Activated CD8-positive, alpha-beta memory T cell treated with anti-CD3 and anti-CD28 coated beads for 1 hour (primary cell): ENCODE measurements at regions not wholly inside any gene's neighbourhood (a gene's known extent, or its start where the extent isn't known, plus 50 kb on each side); places are given as distances from the start of the nearest gene placed in this dataset.

Experiments used
- DNase-seq, 2 donors: peaks; one replicate each; pipeline ENCODE4 v3.0.0-alpha.2; 2020; ENCODE audit warnings: low read depth in 1 of 2; ENCODE audit errors: extremely low read depth in 1 of 2

DNA sequence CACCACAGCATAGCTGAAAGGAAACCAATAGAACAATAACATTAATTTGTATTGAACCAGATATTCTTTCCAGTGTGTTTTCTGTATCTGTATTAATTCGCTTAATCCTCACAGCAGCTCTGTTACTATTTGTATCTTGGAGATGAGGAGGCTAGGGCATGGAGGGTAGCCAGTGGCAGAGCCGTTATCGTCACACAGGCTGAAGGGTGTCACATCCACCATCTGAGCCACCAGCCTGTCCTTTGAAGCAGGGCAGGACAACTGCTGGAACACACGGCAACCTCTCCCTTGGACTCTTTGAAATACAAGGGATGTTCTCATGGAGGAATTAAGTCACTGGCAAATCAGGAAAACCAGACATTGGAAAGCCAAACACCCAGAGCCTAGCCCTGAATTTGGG is 628.0 kb upstream of the CDH4 start:
- no peak for DNase-seq

DNA sequence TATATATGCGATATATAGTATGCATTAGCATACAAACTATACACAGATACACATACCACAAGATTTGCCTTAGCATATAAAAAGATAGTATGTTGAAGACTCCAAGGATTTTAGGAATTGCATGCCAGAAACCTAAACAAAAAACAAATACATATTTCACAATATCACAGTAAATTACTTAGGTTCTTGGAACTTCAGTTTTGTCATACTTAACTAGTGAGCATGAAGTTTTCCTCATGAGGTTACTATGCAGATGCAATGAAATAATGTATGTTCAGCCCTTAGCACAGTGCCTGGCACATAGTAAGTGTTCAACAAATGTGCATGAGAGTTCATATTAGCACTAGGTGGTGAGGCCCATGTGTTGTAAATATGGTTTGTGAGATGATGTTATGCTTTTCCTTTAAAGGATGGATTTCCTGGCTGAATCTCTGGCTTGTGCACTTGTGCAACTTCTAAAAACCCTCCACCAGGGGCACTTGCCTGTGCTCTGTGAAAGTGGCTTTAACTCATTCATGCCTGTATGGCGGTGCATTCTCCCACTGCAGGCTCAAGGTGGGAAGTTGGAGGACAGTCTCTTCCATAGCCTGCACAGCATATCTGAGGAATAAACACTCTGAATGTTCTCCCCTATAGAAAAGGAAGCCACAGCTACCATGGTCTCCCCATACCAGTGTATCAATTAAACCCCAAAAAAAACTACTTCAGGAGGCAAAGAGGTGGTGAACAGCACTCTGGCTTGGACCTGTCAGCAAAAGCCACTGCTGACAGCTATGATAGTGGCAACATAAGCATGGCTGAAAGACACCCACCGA is 624.1 kb upstream of the CDH4 start:
- DNase-seq = no peak

DNA sequence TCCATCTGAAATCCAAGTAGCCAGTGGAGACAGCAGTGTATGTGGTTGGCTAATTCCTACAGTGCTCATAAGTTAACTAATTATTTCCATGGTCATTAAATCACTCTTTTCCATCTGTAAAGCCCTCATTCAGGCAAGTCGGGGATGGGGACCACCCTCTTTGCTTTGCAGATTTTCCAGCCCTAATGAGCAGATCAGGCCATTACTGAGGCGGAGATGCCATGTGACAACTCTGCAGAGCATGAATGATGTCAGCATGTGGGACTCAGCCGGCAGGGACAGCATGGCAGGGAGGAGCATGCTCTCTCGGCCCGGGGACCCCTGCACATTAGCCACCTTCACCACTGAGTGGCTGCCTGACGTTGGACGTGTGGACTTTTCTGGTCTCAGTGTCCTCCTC is 623.3 kb upstream of the CDH4 start:
- no peak for DNase-seq

DNA sequence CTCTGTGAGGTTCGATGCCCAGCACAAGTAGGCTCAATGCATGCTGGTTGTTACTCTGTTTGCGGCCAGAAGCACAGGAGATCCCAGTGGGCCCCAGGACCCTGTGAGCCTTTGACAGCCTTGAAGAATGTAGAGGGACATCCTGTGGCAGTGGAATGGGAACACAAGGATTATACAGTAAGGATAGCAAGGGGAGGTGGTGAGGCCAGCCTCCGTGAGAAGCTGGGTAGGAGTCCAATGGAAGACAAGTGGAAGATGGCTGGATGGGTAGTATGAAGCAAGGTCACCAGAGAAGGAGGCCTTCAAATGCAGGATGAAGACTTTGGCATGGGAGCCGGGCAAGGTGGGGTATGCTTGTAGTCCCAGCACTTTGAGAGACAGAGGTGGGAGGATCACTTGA is 622.9 kb upstream of the CDH4 start:
- DNase-seq = no peak

DNA sequence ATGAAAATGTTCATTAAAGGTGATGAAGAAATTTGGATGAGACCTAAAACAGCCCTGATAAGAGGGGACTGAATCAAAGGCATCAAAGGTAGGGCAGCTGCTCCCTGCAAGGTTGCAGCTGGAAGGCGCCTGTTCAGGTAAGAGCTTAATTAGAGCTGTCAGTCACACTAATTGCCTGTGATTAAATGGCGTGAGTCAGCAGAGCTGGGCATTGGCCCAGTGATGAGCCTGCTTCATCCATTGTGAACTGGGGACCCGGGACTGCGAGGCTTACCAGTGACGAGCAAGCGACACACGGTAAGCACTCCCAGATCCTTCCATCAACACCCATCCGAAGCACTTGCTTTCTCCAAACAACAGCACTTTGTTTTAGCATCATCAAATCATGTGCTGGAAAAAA is 621.5 kb upstream of the CDH4 start:
- DNase-seq = no peak

GRCh38 chr20:60631585-60632287 is 620.3 kb upstream of the CDH4 start:
- no peak for DNase-seq

DNA sequence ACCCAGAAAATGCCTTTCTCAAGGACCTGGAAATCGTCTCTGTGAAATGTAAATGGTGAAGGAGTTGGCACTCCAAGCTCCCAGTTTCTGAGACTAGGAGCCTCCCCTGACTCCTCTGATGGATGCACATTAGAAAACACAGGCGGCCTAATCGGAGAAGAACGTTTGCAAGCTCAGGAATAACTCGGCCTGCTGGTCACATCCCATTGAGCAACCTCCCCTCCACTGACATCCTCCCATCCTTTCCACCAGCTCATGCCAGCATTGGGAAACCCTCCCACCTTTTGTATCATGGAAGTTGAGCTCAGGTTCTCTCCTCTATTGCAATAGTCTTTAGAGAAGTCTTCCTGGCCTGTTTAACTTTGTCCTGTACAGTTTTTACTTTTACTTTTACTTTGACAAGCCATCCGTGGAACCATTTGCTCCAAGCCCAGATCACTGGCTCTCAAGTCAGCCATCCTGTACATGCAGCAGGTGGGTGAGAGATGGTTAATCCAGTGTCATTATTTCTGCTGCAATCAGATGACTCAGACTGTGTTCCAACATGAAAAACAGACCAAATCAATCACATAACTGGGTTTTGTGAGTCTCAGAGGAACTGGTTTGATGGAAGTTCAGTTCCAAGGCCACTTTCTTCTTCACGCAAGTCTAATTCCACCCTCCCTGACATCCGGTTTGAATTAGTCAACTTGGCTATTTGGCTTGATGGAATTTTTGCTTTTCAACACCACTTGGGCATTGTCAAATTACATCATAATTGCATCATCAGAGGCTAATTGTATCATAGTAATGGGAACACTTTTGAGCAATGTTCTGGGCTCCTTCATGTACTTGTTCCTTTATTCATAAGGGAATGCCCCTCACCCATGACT is 619.4 kb upstream of the CDH4 start:
- no peak for DNase-seq

GRCh38 chr20:60634491-60635172 is 617.4 kb upstream of the CDH4 start:
- DNase-seq = no peak

DNA sequence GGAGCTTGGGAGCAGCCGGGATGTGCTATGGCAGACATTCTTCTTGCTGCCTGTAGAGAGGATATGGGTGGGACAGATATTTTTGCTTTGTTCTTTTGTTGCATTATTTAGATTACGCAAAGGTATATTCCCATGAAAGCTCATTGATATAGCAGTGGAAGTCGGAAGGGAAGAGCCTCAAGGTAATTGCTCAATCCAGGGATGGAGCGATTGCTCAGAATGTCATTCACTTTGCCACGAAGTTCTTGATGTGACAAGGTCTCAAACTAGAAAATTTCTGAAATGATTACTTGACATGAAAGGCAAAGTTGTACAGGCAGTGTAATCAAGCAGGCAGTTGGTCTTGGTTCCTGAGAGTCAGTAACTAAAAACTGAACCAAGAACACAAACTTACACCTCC is 615.6 kb upstream of the CDH4 start:
- DNase-seq = no peak

GRCh38 chr20:60637801-60638200 is 614.3 kb upstream of the CDH4 start:
- no peak for DNase-seq

GRCh38 chr20:60638430-60639098 is 613.5 kb upstream of the CDH4 start:
- no peak for DNase-seq

DNA sequence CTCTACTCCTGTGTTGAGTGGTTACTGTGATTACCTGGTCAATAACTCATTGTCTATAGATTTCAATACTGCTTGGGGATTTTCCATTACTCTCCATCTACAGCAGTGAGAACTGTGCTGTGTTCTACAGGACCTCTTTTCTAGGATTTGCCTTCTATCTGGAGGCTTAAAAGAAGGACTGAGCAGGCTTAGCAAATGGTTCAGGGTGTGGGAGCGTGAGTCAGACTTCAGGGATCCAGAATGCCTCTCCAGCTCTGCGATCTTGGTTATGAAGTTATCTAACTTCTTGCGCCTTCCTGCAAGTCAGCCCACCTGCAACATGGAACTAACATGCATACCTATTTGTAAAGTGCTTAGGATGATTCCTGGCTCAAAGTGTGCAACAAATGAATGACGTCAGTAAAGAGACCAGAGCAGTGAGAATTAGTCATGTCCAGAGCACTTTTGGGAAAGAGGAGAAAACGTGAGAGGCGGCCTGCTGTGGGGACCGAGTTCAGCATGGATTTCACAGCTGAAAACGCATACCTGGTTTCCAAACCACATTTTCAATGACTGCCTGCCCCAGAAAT is 610.1 kb upstream of the CDH4 start:
- DNase-seq = no peak

- DNase-seq = no peak
Measured at GRCh38 chr20:60642541-60642940, 609.5 kb upstream of the CDH4 start.

GRCh38 chr20:60648556-60648955 is 603.5 kb upstream of the CDH4 start:
- DNase-seq = no peak

DNA sequence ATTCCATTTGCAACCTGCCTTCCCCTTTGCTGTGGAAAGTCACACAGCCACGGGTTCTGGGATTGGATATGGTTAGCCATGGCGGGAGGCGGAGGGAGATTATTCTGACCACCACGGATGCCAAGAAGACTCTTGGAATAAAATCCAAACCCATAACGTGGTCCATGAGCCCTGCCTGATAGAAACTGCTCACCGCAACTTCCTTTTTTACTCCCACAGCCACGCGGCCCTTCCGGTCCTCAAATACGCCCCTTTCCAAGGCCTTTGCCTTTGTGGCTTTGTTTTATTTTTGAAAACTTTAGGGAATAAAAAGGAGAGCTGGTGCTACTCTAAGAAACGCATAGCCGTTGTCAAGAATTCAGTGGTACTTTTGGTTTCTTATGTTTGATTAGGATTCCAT is 602.5 kb upstream of the CDH4 start:
- DNase-seq = no peak

- DNase-seq = no peak
Measured at GRCh38 chr20:60650087-60650486, 602.0 kb upstream of the CDH4 start.

- DNase-seq = no peak
Measured at GRCh38 chr20:60652046-60652445, 600.0 kb upstream of the CDH4 start.

DNA sequence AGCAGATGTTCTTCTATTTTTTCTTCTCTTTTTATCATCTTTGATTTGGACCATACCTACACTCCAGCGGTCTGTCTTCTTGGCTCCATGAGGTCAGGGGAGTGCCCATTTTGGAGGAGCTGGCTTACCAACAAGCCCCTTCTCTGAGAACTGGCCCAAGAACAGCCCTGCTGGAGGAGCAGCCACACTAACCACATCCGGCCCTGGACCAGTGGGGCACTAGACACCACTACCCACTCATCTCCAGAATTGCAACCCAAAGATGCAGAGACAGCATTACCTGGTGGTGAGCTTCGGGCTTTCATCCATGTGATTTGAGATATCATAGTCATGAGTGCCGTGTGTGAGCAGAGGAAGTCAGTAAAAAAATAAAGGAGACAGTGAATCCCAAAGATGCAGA is 599.4 kb upstream of the CDH4 start:
- no peak for DNase-seq

GRCh38 chr20:60653111-60653845 is 598.8 kb upstream of the CDH4 start:
- DNase-seq = no peak
